ENCODE measurements at regions not wholly inside any gene's neighbourhood (a gene's known extent, or its start where the extent isn't known, plus 50 kb on each side); places are given as distances from the start of the nearest gene placed in this dataset.

DNA sequence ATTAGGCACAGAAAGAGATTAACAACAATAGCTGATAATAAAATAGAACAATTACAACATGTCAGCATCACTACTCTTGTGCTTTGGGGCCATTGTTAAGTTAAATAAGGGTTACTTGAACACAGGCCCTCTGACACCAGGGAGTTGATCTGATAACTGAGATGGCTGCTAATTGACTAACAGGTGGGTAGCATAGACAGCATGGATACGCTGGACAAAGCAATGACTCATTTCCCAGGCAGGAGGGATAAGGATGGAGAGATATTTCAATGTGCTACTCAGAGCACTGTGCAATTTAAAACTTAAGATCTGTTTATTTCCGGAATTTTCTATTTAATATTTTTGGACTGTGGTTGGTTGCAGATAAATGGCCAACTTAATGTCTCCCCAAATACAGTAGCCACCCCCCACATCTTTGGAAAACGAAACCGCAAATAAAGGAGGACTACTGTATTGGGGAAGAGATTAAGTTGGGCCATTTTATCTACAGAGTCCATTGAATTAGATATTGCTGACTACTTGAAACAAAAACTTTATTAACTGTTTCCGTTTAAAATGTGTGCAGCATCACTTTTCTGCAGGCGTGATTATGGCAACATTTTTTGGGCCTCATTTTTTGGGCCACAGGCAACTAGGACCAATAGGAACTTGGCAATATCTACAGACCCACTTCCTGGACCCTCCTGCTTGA lies 200.6 kb upstream of the KLF3 start:
- Histone ChIP-seq H3K27me3 (ENCODE audit: insufficient read depth, low read length) (no peaks in the 10 kb centered on the region), H3K4me1 (ENCODE audit: insufficient read depth, low read length) (peaks cover 13% of the 10 kb centered on the region), H3K36me3 (ENCODE audit: insufficient read depth, low read length) (no peaks in the 10 kb centered on the region), H3K4me3 (ENCODE audit: low read length in 2 of 2) (no peak overlapping the region), H3K9me3 (ENCODE audit: control insufficient read depth in 1 of 2, low read length in 2 of 2) (peaks cover 0 to 6% of the 10 kb centered on the region in 2 donors), H3K27ac (ENCODE audit: low read depth, low read length) (no peak overlapping the region)
- Mint-ChIP-seq H3K4me1 (peaks cover 10 to 22% (median 14%) of the 10 kb centered on the region in 4 donors), H3K4me3 (no peak overlapping the region), H3K27ac (no peak overlapping the region), H3K27me3 (no peaks in the 10 kb centered on the region), H3K36me3 (peaks cover 4 to 6% of the 10 kb centered on the region in 2 donors), H3K9me3 (peaks cover 6 to 13% (median 9%) of the 10 kb centered on the region in 8 donors)
- no peak for DNase-seq
- intact Hi-C loops (cut with micrococcal nuclease) = no loop called here
- POLR2A ChIA-PET (ENCODE audit: partially characterized antibody) = interaction anchor here (1.1 kb wide), 1 partner anchor 46 kb away, joined by 4 read pairs; no protein-coding TSS in a partner anchor
- CTCF ChIA-PET (ENCODE audit: partially characterized antibody) = no interaction called here

DNA sequence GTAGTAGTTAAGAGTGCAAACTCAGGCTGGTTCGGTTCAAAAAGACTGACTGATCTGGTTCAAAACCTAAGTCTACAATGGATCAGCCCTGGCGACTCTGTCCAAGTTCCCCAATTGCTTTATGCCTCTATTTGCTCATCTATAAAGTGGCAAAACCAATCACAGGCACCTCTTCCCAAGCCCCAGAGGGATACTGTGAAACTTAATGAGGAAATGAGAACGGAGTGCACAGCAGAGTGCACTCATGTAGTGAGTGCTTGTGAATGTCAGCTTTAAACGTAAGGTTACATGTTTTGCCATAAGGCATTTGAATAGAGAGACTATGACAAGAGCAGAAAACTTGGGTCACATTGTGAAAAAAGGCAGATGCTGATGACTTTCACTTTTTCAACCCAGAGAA lies 199.7 kb upstream of the KLF3 start:
- Mint-ChIP-seq H3K9me3 (peaks cover 6 to 14% (median 9%) of the 10 kb centered on the region in 8 donors), H3K4me1 (peaks cover 13 to 23% (median 14%) of the 10 kb centered on the region in 4 donors), H3K4me3 (peak overlapping the region in 7 of 8 donors; percentile 9 to 67 (median 43)), H3K27me3 (no peaks in the 10 kb centered on the region), H3K27ac (peak overlapping the region in 5 of 7 donors; percentile 20 to 72 (median 51)), H3K36me3 (peaks cover 4 to 6% of the 10 kb centered on the region in 2 donors)
- Histone ChIP-seq H3K9me3 (ENCODE audit: control insufficient read depth in 1 of 2, low read length in 2 of 2) (peaks cover 0 to 6% of the 10 kb centered on the region in 2 donors), H3K4me3 (ENCODE audit: low read length in 2 of 2) (no peak overlapping the region), H3K27ac (ENCODE audit: low read depth, low read length) (no peak overlapping the region), H3K27me3 (ENCODE audit: insufficient read depth, low read length) (no peaks in the 10 kb centered on the region), H3K36me3 (ENCODE audit: insufficient read depth, low read length) (no peaks in the 10 kb centered on the region), H3K4me1 (ENCODE audit: insufficient read depth, low read length) (peaks cover 13% of the 10 kb centered on the region)
- DNase-seq = no peak
- ChIA-PET CTCF (ENCODE audit: partially characterized antibody) (no interaction called here), POLR2A (ENCODE audit: partially characterized antibody) (interaction anchor here (1.1 kb wide), 1 partner anchor 45 kb away, joined by 4 read pairs; no protein-coding TSS in a partner anchor)
- intact Hi-C loops (cut with micrococcal nuclease) = no loop called here

DNA sequence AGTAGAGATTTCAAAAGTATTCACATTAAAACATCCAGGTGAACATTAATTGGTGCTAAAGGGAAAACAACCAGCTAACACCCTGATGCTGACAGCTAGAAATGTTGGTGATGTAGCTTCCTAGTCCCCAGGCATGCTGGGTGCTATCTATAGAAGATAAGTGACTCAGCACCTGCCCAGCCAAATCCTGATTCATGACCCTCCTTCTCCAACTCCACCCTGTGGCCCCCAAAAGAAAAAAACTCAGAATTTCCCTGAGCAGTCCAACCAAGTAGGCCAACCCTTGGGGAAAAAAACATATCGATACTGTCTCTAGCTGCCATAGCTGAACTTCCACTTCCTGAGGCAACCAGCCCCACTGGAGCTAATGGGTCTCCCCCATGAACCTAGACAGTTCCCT lies 197.6 kb upstream of the KLF3 start:
- Mint-ChIP-seq H3K27me3 (no peaks in the 10 kb centered on the region), H3K4me1 (peaks cover 13 to 23% (median 14%) of the 10 kb centered on the region in 4 donors), H3K4me3 (no peak overlapping the region), H3K36me3 (peaks cover 4 to 12% of the 10 kb centered on the region in 2 donors), H3K9me3 (peaks cover 6 to 14% (median 10%) of the 10 kb centered on the region in 8 donors), H3K27ac (peak overlapping the region in 1 of 7 donors; percentile 19)
- peaks cover 13% of the 10 kb centered on the region for H3K4me1 ChIP-seq (ENCODE audit: insufficient read depth, low read length)
- no peaks in the 10 kb centered on the region for H3K36me3 ChIP-seq (ENCODE audit: insufficient read depth, low read length)
- POLR2A ChIA-PET (ENCODE audit: partially characterized antibody) = interaction anchor here (1.6 kb wide), 1 partner anchor 43 kb away, joined by 5 read pairs; no protein-coding TSS in a partner anchor
- H3K9me3 ChIP-seq (ENCODE audit: control insufficient read depth in 1 of 2, low read length in 2 of 2) = peaks cover 0 to 6% of the 10 kb centered on the region in 2 donors
- H3K27me3 ChIP-seq (ENCODE audit: insufficient read depth, low read length) = no peaks in the 10 kb centered on the region
- no peak for DNase-seq
- no peak overlapping the region for H3K27ac ChIP-seq (ENCODE audit: low read depth, low read length)
- CTCF ChIA-PET (ENCODE audit: partially characterized antibody) = interaction anchor here (1.1 kb wide), 1 partner anchor 146 kb away, joined by 3 read pairs; no protein-coding TSS in a partner anchor
- intact Hi-C loops (cut with micrococcal nuclease) = no loop called here
- H3K4me3 ChIP-seq (ENCODE audit: low read length in 2 of 2) = no peak overlapping the region

DNA sequence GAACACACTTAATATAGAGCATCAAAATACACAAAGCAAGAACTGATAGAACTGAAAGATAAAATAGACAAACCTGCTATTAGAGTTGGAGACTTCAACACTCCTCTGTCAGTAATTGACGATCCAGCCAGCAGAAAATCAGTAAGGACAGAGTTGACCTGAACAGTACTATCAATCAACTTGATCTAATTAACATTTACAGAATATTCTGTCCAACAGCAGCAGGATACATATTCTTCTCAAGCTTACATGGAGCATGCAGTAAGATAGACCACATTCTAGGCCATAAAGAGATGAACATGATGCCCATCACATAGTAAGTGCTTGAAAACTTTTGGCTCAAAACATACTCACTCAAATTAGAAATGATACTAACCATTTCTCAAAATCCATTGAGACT lies 196.7 kb upstream of the KLF3 start:
- no peak for DNase-seq
- Mint-ChIP-seq H3K27ac (no peak overlapping the region), H3K4me3 (no peak overlapping the region), H3K27me3 (no peaks in the 10 kb centered on the region), H3K36me3 (peaks cover 4 to 12% of the 10 kb centered on the region in 2 donors), H3K4me1 (peaks cover 13 to 23% (median 14%) of the 10 kb centered on the region in 4 donors), H3K9me3 (peaks cover 6 to 14% (median 10%) of the 10 kb centered on the region in 8 donors)
- no peaks in the 10 kb centered on the region for H3K27me3 ChIP-seq (ENCODE audit: insufficient read depth, low read length)
- CTCF ChIA-PET (ENCODE audit: partially characterized antibody) = no interaction called here
- no peak overlapping the region for H3K4me3 ChIP-seq (ENCODE audit: low read length in 2 of 2)
- no peak overlapping the region for H3K27ac ChIP-seq (ENCODE audit: low read depth, low read length)
- intact Hi-C loops (cut with micrococcal nuclease) = no loop called here
- POLR2A ChIA-PET (ENCODE audit: partially characterized antibody) = interaction anchor here (1.6 kb wide), 1 partner anchor 42 kb away, joined by 5 read pairs; no protein-coding TSS in a partner anchor
- peaks cover 13% of the 10 kb centered on the region for H3K4me1 ChIP-seq (ENCODE audit: insufficient read depth, low read length)
- H3K9me3 ChIP-seq (ENCODE audit: control insufficient read depth in 1 of 2, low read length in 2 of 2) = peaks cover 0 to 6% of the 10 kb centered on the region in 2 donors
- no peaks in the 10 kb centered on the region for H3K36me3 ChIP-seq (ENCODE audit: insufficient read depth, low read length)

DNA sequence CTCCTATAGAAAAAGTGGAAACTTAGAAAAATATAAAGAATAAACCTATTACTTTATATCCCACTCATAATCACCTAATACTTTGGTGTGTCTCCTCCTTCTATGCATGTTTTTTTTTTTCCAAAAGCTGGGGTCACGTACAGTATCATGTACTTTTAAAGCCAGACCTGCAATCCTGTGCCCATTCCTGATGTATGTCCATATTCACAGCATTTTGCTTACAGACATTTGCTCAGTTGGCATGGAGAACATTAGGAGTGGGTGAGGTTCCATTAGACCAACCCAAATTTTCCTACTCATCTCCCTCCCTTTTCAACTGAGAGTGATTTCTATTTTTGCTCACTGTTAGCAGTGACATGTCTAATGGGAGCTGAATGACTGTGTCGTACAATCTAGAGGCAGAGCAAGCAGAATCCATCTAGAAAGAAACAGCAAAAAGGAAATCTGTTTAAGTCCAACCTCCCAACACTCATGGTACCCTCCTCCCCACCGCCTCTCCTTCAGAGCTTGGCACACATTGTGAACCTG lies 195.6 kb upstream of the KLF3 start:
- peaks cover 0 to 6% of the 10 kb centered on the region in 2 donors for H3K9me3 ChIP-seq (ENCODE audit: control insufficient read depth in 1 of 2, low read length in 2 of 2)
- peaks cover 4 to 12% of the 10 kb centered on the region in 2 donors for H3K36me3 Mint-ChIP-seq
- POLR2A ChIA-PET (ENCODE audit: partially characterized antibody) = interaction anchor here (1.2 kb wide), 2 partner anchors 10 to 41 kb away, joined by 3 to 4 read pairs; no protein-coding TSS in a partner anchor
- CTCF ChIA-PET (ENCODE audit: partially characterized antibody) = no interaction called here
- peaks cover 13 to 23% (median 14%) of the 10 kb centered on the region in 4 donors for H3K4me1 Mint-ChIP-seq
- DNase-seq = no peak
- H3K27ac Mint-ChIP-seq = peak overlapping the region in 1 of 7 donors; percentile 10
- H3K4me1 ChIP-seq (ENCODE audit: insufficient read depth, low read length) = peaks cover 13% of the 10 kb centered on the region
- no peaks in the 10 kb centered on the region for H3K36me3 ChIP-seq (ENCODE audit: insufficient read depth, low read length)
- H3K4me3 ChIP-seq (ENCODE audit: low read length in 2 of 2) = no peak overlapping the region
- H3K27me3 Mint-ChIP-seq = no peaks in the 10 kb centered on the region
- H3K4me3 Mint-ChIP-seq = no peak overlapping the region
- H3K27me3 ChIP-seq (ENCODE audit: insufficient read depth, low read length) = no peaks in the 10 kb centered on the region
- intact Hi-C loops (cut with micrococcal nuclease) = no loop called here
- peaks cover 6 to 14% (median 10%) of the 10 kb centered on the region in 8 donors for H3K9me3 Mint-ChIP-seq
- H3K27ac ChIP-seq (ENCODE audit: low read depth, low read length) = no peak overlapping the region

GRCh38 chr4:38469410-38469809 lies 194.6 kb upstream of the KLF3 start:
- H3K4me1 Mint-ChIP-seq = peaks cover 7 to 16% (median 10%) of the 10 kb centered on the region in 4 donors
- intact Hi-C loops (cut with micrococcal nuclease) = no loop called here
- H3K36me3 Mint-ChIP-seq = peaks cover 4 to 12% of the 10 kb centered on the region in 2 donors
- H3K27ac Mint-ChIP-seq = no peak overlapping the region
- DNase-seq = no peak
- no peak overlapping the region for H3K4me3 ChIP-seq (ENCODE audit: low read length in 2 of 2)
- H3K9me3 Mint-ChIP-seq = peaks cover 6 to 14% (median 10%) of the 10 kb centered on the region in 8 donors
- H3K36me3 ChIP-seq (ENCODE audit: insufficient read depth, low read length) = no peaks in the 10 kb centered on the region
- ChIA-PET CTCF (ENCODE audit: partially characterized antibody) (interaction anchor here (1.2 kb wide), 1 partner anchor 23 kb away, joined by 3 read pairs; no protein-coding TSS in a partner anchor), POLR2A (ENCODE audit: partially characterized antibody) (interaction anchor here (1.0 to 1.2 kb wide), 2 partner anchors 40 to 193 kb away, joined by 3 to 4 read pairs; no protein-coding TSS in a partner anchor)
- no peak overlapping the region for H3K27ac ChIP-seq (ENCODE audit: low read depth, low read length)
- no peak overlapping the region for H3K4me3 Mint-ChIP-seq
- no peaks in the 10 kb centered on the region for H3K27me3 Mint-ChIP-seq
- no peaks in the 10 kb centered on the region for H3K27me3 ChIP-seq (ENCODE audit: insufficient read depth, low read length)
- peaks cover 0 to 6% of the 10 kb centered on the region in 2 donors for H3K9me3 ChIP-seq (ENCODE audit: control insufficient read depth in 1 of 2, low read length in 2 of 2)
- peaks cover 6% of the 10 kb centered on the region for H3K4me1 ChIP-seq (ENCODE audit: insufficient read depth, low read length)

GRCh38 chr4:38470735-38471262 lies 193.2 kb upstream of the KLF3 start:
- no peak overlapping the region for H3K4me3 ChIP-seq (ENCODE audit: low read length in 2 of 2)
- H3K9me3 ChIP-seq (ENCODE audit: control insufficient read depth in 1 of 2, low read length in 2 of 2) = peaks cover 0 to 6% of the 10 kb centered on the region in 2 donors
- no peaks in the 10 kb centered on the region for H3K36me3 ChIP-seq (ENCODE audit: insufficient read depth, low read length)
- DNase-seq = no peak
- H3K27me3 ChIP-seq (ENCODE audit: insufficient read depth, low read length) = no peaks in the 10 kb centered on the region
- H3K27ac ChIP-seq (ENCODE audit: low read depth, low read length) = no peak overlapping the region
- H3K4me1 ChIP-seq (ENCODE audit: insufficient read depth, low read length) = no peaks in the 10 kb centered on the region
- intact Hi-C loops (cut with micrococcal nuclease) = no loop called here
- Mint-ChIP-seq H3K27me3 (no peaks in the 10 kb centered on the region), H3K27ac (no peak overlapping the region), H3K9me3 (peaks cover 6 to 14% (median 10%) of the 10 kb centered on the region in 8 donors), H3K4me3 (no peak overlapping the region), H3K4me1 (peaks cover 0 to 12% (median 3%) of the 10 kb centered on the region in 4 donors), H3K36me3 (peaks cover 4 to 12% of the 10 kb centered on the region in 2 donors)
- POLR2A ChIA-PET (ENCODE audit: partially characterized antibody) = no interaction called here
- CTCF ChIA-PET (ENCODE audit: partially characterized antibody) = no interaction called here

Data from CD4-positive, alpha-beta memory T cell (primary cell).